Panc1 (cell line): ENCODE measurements at regions not wholly inside any gene's neighbourhood (a gene's known extent, or its start where the extent isn't known, plus 50 kb on each side); places are given as distances from the start of the nearest gene placed in this dataset.

Experiments used
- ATAC-seq: fragments of 200-7000 bp; cut with Tn5 transposase; 2 replicates; pipeline ENCODE4 v1.9.1; 2020; ENCODE audit warnings: mild to moderate bottlenecking, moderate library complexity
- BruUV-seq: library from RNA; stranded (reverse); fragments of 400-500 nt; replicated peaks from 2 replicates; lab custom pipeline; 2021; lab: Mats Ljungman, UMichigan
- CTCF ChIA-PET: fragments of 300-600 bp; sonication (Branson Sonifier 250); formaldehyde crosslinking; loops from one replicate; lab custom pipeline; 2022; ENCODE audit warnings: antibody characterized with exemption; lab: Charles Lee
- POLR2A ChIA-PET: fragments of 300-600 bp; sonication (Branson Sonifier 250); formaldehyde crosslinking; loops from one replicate; lab custom pipeline; 2022; ENCODE audit warnings: antibody characterized with exemption; lab: Charles Lee
- DNase-seq: peaks from one replicate; pipeline ENCODE4 v3.0.0-alpha.2; 2010; ENCODE audit warnings: low read depth, low spot score
- H3K27ac ChIP-seq: 2 replicates; pipeline ENCODE4 v1.5.1; 2011; ENCODE audit warnings: mild to moderate bottlenecking, low read length, inconsistent platforms
- H3K27me3 ChIP-seq: fragments of 200-500 bp; sonication (Bioruptor generic); 2 replicates; pipeline ENCODE4 v1.6.0; 2014; ENCODE audit warnings: low read length, inconsistent platforms; ENCODE audit not compliant: control insufficient read depth, insufficient read depth
- H3K36me3 ChIP-seq: fragments of 200-500 bp; sonication (Bioruptor generic); 2 replicates; pipeline ENCODE4 v1.5.1; 2014; ENCODE audit warnings: inconsistent platforms, mild to moderate bottlenecking, low read length, moderate library complexity; ENCODE audit not compliant: control insufficient read depth, insufficient read depth
- H3K4me1 ChIP-seq: 2 replicates; pipeline ENCODE4 v1.5.1; 2011; ENCODE audit warnings: inconsistent platforms, mild to moderate bottlenecking, low read length, moderate library complexity; ENCODE audit not compliant: control insufficient read depth, insufficient read depth
- H3K4me3 ChIP-seq, 2 experiments: 2 replicates each; pipeline ENCODE4 v1.5.1; 2011 to 2012; ENCODE audit warnings: low read depth in 2 of 2, low read length in 2 of 2, mild to moderate bottlenecking in 2 of 2, inconsistent platforms in 1 of 2, moderate library complexity in 1 of 2
- H3K9me3 ChIP-seq: fragments of 200-500 bp; sonication (Bioruptor generic); 2 replicates; pipeline ENCODE4 v1.5.1; 2014; ENCODE audit warnings: low read depth, mild to moderate bottlenecking, inconsistent platforms, low read length, moderate library complexity; ENCODE audit not compliant: control insufficient read depth, insufficient read depth
- CTCF ChIP-seq: fragments of 450-650 bp; IDR thresholded peaks from 2 replicates; pipeline ENCODE4 v1.5.1; 2017; ENCODE audit warnings: mild to moderate bottlenecking
- POLR2AphosphoS5 ChIP-seq: IDR thresholded peaks from 2 replicates; pipeline ENCODE4 v1.6.1; 2012; ENCODE audit warnings: mild to moderate bottlenecking, low read depth, low read length, moderate library complexity
- REST ChIP-seq, 2 experiments: IDR thresholded peaks; 2 replicates each; pipeline ENCODE4 v1.6.1; 2011 to 2012; ENCODE audit warnings: low read depth in 2 of 2, control low read depth in 1 of 2, low read length in 1 of 2, mild to moderate bottlenecking in 1 of 2, moderate library complexity in 1 of 2; ENCODE audit not compliant: insufficient read depth in 1 of 2
- SIN3A ChIP-seq: IDR thresholded peaks from 2 replicates; pipeline ENCODE4 v1.6.1; 2012; ENCODE audit warnings: low read depth, mild to moderate bottlenecking, low read length, moderate library complexity, borderline replicate concordance; ENCODE audit not compliant: insufficient read depth
- TCF7L2 ChIP-seq: IDR thresholded peaks from 2 replicates; pipeline ENCODE4 v1.6.1; 2011; ENCODE audit warnings: mild to moderate bottlenecking, low read depth, low read length, inconsistent platforms
- in situ Hi-C: cut with HindIII; loops from 2 replicates; pipeline ENCODE4 v1.10.0; 2016; ENCODE audit warnings: low sequenced_read_pairs, low pct_unique_long_range_greater_than_20kb
- intact Hi-C: fragments of 100-400 bp; cut with micrococcal nuclease; formaldehyde crosslinking; loops from one replicate; pipeline ENCODE4 v1.10.0; 2022; ENCODE audit not compliant: unreplicated experiment

GRCh38 chr5:152938630-152939029, 533.6 kb upstream of the NMUR2 start:
- intact Hi-C loops (no loop called here), in situ Hi-C loops (no loop called here)
- BruUV-seq, result no TSS peak
- ChIA-PET POLR2A (no interaction called here), CTCF (no interaction called here)
- Histone ChIP-seq H3K27me3 (no peaks in the 10 kb centered on the region), H3K4me1 (no peaks in the 10 kb centered on the region), H3K27ac (no peak overlapping the region), H3K9me3 (no peaks in the 10 kb centered on the region), H3K4me3 (no peak overlapping the region), H3K36me3 (no peaks in the 10 kb centered on the region)
- DNase-seq (no peak), ATAC-seq (no peak)
- no peak for TF ChIP-seq CTCF
- TF ChIP-seq SIN3A, result no peak
- TF ChIP-seq REST (IDR thresholded peaks at IDR 0.05; ENCODE audit: insufficient read depth in 1 of 2, low read depth in 2 of 2, low read length in 1 of 2), result no peak
- no peak for TF ChIP-seq POLR2AphosphoS5
- TF ChIP-seq TCF7L2, result no peak

GRCh38 chr5:152942633-152943336, 537.7 kb upstream of the NMUR2 start:
- Histone ChIP-seq H3K36me3 (no peaks in the 10 kb centered on the region), H3K4me3 (no peak overlapping the region), H3K9me3 (no peaks in the 10 kb centered on the region), H3K4me1 (no peaks in the 10 kb centered on the region), H3K27me3 (no peaks in the 10 kb centered on the region), H3K27ac (no peak overlapping the region)
- ATAC-seq (no peak), DNase-seq (no peak)
- in situ Hi-C loops (no loop called here), intact Hi-C loops (no loop called here)
- CTCF ChIA-PET, result no interaction called here
- POLR2A ChIA-PET, result no interaction called here
- BruUV-seq, result no TSS peak
- TF ChIP-seq POLR2AphosphoS5 (no peak), TCF7L2 (no peak), SIN3A (no peak), CTCF (no peak), REST (IDR thresholded peaks at IDR 0.05; ENCODE audit: insufficient read depth in 1 of 2, low read depth in 2 of 2, low read length in 1 of 2) (no peak)
